NCI-H2227 (cell line): ENCODE measurements at regions not wholly inside any gene's neighbourhood (a gene's known extent, or its start where the extent isn't known, plus 50 kb on each side); places are given as distances from the start of the nearest gene placed in this dataset.

Experiments used
- DNase-seq: peaks from one replicate; lab custom pipeline; 2025; ENCODE audit not compliant: unreplicated experiment; lab: John Stamatoyannopoulos, UW

DNA sequence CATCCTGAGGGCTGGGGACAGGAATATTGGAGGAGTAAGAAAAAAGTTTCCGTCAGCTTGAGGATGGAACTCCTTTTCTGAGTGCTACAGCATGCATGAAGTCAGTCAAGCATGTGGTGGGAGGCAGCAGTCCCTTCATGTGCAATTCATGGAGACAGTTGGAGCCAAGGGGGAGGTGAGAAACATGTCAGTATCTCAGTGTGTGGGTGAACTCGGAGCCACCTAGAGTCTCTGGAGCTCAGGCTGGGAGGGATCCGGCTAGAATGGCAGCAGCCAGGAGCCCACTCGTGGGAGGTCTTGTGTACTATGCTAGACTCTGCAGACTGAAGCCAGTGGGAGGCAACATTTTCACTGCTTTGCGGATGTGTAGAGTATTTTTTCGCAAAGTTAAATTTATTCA lies 60.3 kb downstream of the AVPR1A start:
- no peak for DNase-seq

DNA sequence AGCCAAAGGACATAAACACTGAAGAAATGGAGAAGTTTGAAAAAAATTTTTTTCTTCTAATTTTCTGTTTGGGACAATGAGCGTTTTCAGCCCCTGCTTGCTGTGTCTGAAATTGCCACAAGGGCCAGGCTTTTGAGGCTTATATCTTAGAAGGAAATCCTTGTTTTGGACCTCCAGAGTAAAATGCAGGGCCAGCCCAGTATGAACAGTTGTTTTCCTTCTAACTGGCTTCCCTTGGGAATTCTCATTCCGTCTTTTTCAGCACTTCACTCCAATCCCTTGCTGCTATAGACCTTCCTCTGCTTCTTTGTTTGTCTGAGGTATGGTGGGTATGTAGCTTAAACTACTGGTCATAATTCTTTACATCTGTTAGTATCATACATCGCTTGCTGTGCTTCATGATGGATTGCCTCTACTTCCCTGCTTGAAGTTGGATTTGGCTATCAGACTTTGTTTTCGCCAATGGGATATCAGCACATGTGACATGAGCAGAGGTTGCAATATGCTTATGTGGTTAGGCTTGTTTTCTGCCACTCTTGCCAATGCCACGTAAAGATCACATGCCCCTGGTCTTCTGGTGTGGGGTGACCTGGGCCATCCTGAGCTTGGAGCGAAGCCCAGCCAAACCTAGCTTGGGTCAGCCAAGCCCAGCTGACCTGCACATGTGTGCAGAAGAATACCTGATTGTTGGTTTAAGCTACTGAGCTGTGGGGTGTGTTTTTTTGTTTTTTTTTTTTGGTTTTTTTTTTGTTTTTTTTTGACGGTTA lies 64.7 kb downstream of the AVPR1A start:
- DNase-seq = no peak

DNA sequence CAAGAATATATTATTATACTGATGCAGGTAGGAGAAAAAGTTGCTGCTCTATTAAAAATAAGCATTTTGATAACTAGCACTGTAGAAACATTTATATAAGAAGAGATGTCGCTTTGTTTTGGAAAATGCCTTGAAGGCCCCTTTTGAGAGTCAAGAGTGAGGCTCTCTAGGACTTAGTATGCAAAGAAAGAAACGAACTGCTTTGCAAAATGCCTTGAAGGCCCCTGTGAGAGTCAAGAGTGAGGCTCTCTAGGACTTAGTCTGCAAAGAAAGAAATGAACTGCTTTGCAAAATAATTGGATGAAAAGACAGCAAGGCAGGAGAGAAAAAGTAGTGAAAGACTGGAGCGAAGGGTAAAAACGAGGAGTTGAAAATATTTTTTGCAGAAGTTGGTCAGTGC lies 65.9 kb downstream of the AVPR1A start:
- no peak for DNase-seq

DNA sequence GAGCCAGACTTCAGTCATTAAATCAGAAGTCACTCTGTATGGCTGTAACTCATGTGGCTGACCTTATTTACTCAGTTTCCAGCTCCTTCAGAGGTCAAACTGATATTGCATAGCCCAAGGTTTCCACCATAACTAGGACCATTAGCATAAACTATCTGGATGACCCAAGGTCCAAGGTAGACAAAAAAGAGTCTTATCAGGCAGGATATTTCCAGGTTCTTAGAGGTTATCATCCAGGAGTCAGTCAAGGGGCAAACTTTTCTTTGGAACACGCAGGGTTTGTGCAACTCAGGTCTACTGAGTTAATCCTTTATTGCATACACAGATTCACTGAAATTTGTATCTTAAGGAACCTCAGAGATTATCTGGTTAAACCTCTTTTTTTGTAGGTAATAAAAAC lies 66.5 kb downstream of the AVPR1A start:
- no peak for DNase-seq

DNA sequence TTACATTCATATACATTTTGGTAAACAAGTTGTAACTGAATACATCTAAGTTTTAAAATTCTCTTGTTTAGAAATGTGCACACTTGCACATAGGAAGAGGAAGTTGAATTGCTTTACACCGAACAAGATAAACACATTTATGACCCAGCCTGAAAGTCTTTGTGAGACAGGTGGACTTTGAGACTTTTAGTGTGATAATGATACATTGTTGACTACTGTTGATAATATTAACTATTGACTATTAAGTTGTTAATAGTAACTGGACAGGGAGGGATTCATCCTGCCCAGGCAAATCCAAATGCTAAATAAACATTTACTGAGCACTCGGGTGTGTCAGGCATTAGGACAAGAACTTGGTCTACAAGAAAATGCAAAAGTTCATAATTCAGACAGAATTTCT lies 68.0 kb downstream of the AVPR1A start:
- DNase-seq = no peak

DNA sequence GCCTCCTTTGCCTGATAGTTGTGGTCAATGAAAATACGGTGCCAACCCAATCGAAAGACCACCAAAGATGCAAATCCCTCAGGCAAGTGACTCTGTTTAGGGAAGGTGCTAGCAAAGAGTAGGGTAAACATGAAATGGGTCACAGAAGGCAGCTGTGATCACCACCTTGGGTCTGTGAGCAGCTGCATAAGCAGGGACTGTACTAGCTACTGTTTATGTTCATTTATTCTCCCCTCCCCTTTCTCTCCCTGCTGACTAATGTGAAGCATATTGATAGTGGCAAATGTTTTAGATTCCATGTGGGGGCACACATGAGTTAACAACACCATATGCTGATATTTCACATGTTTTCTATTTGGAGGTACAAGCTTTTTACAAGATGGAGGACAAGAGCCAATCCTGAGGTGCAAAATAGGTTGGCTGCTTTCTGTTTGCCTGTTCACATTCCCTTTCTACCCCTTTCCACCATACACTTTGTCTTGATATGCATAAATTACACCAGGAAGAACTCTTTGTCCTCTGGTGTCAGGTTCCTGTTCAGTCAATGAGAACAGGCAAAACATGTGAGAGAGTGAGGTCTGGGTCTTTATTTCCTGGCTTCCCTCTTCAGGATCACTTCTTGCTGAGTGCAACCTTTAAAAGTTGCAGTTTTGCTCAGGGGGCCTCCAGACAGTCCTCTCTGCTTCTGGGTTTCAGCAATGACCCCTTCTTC lies 71.1 kb downstream of the AVPR1A start:
- DNase-seq = no peak

DNA sequence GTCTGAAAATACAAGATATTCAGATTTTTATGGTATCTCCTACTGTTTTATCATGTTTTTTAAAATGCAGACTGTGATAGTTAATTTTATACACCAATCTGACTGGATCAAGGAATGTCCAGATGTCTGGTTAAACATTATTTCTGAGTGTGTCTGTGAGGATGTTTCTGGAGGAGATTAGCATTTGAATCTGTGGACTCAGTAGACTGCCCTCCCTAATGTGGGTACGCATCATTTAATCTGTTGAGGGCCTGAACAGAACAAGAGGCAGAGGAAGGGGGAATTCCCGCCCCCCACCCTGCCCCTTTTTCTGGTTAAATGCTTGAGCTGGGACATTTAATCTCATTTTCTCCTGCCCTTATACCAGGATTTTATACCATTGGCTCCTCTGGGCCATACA lies 72.1 kb downstream of the AVPR1A start:
- no peak for DNase-seq

DNA sequence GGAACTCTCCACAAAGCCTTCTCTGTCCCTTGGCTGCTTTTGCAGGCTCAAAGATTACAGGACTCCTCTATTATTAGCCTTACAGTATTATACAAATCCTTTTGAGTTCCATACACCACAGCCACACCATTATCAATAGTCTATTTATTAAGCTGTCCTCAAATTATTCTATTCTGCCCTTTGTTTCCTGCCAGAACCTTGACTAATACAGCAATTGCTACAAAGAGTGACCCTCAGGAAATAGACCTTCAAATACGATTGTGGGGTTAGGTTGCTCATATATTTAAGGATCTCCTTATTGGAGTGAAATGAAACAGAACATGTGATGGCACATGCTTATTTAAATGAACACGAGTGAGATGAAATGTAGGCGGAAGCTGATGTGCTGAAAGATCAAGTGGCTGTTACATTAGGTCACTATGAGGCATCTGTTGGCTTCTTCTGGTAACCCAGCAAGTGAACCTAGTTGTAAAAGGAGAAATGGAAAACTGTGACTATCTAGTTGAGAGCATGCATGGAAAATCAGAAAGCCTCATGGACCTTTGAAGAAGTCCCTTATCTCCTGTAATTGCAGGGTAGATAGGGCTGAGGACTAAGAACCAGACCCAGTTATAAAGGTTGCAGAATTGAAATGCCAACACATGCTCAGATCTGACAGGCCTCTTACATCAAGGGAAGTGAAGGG lies 75.5 kb downstream of the AVPR1A start:
- no peak for DNase-seq

DNA sequence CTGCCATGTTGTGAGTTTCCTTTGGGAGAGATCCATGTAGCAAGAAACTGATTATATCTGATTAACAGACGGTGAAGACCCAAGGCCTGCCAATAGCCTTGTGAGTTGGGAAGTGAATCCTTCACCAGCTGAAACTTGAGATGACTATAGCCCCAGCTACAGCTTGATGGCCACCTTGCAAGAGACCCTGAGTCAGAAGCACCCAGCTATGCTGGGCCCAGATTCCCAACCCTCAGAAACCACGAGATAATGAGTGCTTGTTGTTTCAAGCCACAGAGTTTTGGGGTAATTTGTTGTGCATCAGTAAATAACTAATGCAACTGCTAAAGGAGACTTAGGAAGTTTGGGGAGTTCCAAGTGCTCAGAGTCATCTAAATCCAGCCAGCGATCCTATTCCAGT lies 80.3 kb downstream of the AVPR1A start:
- DNase-seq = no peak

DNA sequence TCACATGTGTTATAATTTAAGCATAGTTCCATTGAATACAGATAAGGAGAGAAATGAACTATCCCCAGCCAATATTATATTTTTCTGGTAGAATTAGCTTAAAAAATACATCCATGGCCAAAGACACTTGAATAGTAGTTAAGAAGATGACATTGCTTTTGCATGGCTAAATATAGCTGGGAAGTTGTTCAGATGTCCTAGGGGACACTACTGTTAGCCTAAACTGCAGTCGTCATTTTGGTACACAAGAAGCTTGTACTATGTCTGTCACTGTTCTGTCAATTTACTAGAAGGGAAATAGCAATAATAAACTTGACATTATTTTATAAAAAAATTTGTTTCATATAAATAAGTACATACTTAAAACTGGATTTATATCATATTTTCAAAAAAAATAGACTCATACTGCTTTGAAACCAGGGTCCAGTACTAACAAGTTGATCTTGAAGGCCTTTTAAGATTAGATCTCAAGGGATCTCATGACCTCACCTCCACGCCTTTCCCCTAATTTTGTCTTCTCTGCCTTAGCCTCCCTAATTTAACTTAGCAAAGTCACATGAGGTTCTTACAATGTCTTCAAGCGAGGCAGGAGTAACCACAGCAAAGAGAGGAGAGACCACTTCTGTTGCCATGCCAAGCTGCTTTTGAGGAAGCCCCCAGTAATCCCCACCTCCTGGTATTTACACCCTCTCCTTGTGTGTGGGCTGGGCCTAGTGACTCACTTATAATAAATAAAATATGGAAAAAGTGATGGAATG lies 81.0 kb downstream of the AVPR1A start:
- no peak for DNase-seq

DNA sequence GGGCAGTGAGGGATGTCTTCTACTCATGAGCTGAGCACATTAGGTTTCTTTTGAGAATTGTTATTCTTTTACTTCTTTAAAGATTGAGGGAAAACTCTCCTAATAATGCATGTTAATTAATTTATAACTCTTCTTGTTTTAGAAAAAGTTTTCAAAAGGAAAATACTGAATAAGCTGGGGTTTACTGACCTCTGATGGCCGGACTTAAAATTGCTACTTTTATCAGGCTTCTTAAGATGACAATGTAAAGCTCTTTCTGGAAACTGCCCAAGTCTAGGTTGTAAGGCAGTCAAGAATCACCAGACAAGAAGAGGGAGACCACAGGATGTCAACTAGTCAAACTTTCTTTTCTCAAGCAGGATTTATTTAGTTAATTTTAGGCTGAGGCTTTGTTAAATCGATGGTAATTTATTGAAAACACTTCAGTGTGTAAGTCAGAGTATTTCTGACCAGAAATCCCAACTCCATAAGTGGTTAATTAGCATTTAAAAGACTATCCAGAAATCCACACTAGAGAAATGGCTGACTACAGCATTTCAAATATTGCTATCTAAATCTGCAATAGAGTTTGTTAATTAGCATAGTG lies 82.1 kb downstream of the AVPR1A start:
- peak; percentile 71 for DNase-seq

DNA sequence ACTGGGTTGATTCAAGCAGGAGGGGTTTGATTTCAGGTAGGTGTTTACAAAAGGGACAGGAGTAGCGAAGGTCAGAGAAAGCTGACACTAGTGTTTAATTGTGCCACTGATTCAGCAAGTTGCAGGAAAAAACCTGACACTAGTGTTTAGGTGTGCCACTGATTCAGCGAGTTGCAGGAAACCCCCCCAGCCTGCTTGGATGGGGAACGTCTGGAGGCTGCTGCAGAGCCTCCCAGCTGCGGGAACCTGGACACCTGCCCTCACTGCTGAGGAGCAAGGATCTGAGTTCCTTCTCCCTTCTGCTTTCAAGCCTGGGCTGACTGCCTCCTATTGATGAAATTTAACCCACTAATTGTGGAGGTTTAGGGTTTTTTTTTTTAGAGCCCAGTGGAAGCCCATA lies 84.2 kb downstream of the AVPR1A start:
- peak; percentile 20 for DNase-seq

DNA sequence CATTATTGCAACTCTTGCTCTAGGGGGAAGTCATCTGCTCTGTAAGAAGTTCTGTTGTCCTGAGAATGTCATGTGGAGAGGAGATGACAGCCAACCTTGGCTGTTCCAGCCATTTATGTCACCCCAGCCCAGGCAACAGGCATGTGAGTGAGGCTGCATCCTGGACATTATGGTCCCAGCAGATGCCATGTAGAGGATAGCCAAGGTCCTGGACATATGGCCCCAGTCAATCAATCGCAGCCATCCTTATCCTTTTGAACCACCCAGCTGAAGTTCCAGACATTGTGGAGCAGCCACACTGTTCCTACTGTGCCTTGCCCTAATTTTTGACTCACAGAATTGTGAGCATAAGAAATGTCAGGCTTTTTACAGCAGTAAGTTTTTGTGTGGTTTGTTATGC lies 84.9 kb downstream of the AVPR1A start:
- DNase-seq = no peak

DNA sequence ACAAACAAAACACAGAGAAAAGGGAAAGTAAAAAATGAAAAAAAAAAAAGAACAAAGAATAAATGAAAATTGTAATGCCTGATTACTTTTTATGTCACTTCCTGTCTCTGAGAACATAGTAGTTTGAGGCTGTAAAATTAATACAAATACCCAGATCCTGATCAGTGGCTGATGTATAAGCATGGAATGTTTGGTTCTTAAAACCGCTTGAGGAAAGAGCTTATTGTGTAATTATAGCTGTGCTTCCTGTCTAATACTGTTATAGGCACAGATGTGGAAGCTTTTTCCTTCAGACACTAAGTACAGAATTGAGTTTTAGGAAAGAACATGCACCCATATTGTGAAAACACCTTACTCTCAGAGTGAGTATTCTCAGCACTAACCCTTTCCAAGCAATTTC lies 86.9 kb downstream of the AVPR1A start:
- no peak for DNase-seq

DNA sequence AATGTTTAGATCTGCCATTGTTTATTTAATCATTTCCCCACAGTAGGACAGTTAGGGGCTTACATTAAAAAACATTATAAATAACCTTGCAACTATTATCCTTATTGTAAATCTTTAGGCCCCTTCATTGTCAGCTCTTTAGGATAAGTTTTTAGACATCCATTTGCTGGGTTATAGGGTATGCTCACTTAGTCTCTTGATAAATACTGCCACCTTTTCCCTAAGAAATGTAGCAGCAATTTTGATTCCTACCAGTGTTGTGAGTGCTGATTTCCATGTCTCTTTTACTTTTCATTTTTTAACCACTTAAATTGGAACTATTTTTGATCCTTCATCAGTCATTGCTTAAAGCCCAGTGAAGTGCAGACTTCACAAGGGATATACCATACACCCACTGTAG lies 94.4 kb downstream of the AVPR1A start:
- DNase-seq = no peak

DNA sequence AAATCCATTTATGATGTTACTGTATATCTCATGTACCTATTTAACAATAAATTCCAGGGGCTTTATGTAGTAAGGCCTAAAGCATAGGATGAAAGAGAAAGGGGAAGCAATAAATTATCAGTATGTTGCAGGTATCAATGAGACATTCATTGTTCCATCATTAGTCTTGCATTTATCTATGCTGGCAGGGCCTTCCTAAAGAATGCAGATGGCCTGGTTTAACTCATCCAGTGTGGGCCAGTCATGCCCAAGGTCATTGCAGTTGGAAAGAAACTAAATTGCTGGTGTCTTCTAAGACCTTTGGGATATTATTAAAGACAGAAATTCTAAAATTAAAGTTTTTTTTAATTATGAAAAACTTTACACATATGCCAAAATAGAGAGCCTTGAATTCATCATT lies 98.3 kb downstream of the AVPR1A start:
- DNase-seq = no peak

DNA sequence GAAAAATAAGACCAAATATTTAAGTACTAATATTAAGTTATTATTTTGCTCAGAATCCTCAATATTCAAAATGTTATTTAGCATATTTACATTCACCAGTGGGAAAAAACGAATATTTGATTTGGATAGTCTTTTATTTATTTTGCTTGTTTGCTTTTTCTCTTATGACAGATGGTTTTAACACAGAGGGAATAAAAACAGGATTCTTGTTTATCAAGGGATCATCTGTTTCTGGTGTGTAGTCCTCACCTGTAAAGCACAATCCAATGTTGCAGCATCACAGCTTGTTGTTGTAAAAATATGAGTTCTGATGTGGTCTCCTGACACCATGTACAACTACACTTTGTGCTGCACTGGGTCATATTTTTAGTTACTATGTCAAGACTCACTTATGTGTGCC lies 103.9 kb downstream of the AVPR1A start:
- no peak for DNase-seq

DNA sequence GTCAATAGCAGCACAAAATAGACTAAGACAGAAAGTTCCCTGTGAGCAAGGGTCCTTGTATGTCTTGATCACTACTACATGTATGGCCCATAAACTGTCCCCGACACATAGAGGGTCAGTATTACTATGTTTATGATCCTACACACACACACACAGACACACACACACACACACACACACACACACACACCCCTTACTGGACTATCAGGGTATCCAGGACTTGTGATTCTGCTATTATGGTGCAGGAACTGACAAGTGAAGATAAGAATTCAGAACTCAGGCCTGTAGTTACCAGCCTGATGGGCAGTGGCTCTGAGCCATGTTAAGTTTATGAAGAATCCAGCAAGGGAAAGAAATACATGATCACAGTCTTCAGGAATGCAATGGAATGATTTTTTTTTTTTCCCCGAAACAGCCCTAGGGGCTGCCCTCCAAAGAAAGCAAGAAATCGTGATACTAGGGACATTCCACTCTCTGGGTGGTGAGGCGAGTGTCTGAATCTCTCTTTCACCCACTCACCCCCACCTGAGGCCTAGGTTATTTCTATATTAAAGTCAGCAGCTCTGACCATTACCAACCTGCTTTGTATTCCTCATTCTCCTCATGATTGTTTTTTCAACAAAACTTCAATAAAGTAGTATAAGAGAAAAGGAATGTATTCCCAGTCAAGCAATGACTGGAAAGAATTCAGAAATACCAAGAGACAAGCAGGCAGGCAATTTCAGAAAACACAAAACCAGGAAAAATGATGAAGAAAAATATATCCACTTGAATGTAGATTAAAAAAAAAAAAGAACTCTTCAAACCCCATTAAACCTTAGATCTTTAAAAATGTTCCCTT lies 105.8 kb downstream of the AVPR1A start:
- no peak for DNase-seq

DNA sequence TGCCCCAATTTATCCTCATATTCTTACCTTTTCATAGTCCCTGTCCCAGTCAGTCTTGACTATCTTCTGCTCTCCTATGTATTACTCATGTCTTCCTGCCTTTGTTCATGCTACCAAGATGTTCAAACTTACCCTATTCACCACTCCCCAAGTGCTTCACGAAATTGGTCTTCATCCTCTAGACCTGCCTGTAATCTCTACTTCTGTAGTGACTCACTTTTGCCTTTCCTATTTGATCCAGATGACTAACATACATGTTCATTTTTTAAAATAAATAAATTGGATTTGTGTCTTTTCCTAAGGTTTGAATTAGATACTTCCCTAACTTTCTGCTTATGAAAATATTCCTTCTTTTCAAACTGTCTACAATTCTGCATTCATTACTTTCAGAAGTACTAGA lies 107.7 kb upstream of the PPM1H start:
- no peak for DNase-seq

DNA sequence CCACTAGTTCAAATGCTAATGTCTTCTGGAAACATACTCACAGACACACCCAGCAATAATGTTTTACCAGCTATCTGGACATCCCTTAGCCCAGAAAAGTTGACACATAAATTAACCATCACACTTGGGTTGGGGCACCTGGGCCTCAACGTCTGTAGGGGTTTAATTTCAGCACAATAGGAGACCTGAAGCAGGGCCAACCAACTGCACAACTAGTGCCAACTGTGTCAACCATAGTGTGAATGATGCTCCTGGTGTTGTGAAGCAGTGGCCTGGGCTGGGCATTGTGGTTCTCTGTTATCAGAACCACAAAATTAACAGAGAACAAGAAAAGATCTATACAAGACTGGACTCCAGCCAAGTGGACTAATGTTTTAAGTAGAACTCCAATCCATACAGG lies 106.7 kb upstream of the PPM1H start:
- no peak for DNase-seq
